Lung (tissue), 11 donors: ENCODE measurements at regions not wholly inside any gene's neighbourhood (a gene's known extent, or its start where the extent isn't known, plus 50 kb on each side); places are given as distances from the start of the nearest gene placed in this dataset.

Experiments used
- ATAC-seq: fragments of 200-7000 bp; cut with Tn5 transposase; one replicate; pipeline ENCODE4 v1.9.1; 2020; ENCODE audit warnings: moderate number of reproducible peaks; ENCODE audit not compliant: insufficient read depth, low FRiP score
- DNase-seq, 3 donors: peaks; one replicate each; pipeline ENCODE4 v3.0.0-alpha.2; 2013 to 2017
- H3K27ac ChIP-seq, 2 donors: one replicate each; pipeline ENCODE4 v1.5.1; 2013; ENCODE audit warnings: mild to moderate bottlenecking in 2 of 2, moderate library complexity in 2 of 2, control low read depth in 1 of 2, inconsistent platforms in 1 of 2, low read depth in 1 of 2, low read length in 1 of 2
- H3K27me3 ChIP-seq, 3 donors: one replicate each; pipeline ENCODE4 v1.5.1; 2013; ENCODE audit warnings: low read length in 2 of 3; ENCODE audit not compliant: control insufficient read depth in 3 of 3, insufficient read depth in 3 of 3
- H3K36me3 ChIP-seq, 4 donors: one replicate each; pipeline ENCODE4 v1.5.1; 2013; ENCODE audit warnings: low read length in 4 of 4, mild to moderate bottlenecking in 1 of 4, moderate library complexity in 1 of 4; ENCODE audit not compliant: control insufficient read depth in 4 of 4, insufficient read depth in 4 of 4
- H3K4me1 ChIP-seq, 5 donors: one replicate each; pipeline ENCODE4 v1.5.1; 2013; ENCODE audit warnings: low read length in 5 of 5, mild to moderate bottlenecking in 2 of 5, moderate library complexity in 1 of 5; ENCODE audit not compliant: control insufficient read depth in 5 of 5, insufficient read depth in 5 of 5
- H3K4me3 ChIP-seq: one replicate; pipeline ENCODE4 v1.5.1; 2013; ENCODE audit warnings: mild to moderate bottlenecking, control low read depth, moderate library complexity
- H3K9ac ChIP-seq, 2 donors: one replicate each; pipeline ENCODE4 v1.5.1; 2013; ENCODE audit warnings: low read length in 2 of 2, control low read depth in 1 of 2; ENCODE audit not compliant: insufficient read depth in 1 of 2
- H3K9me3 ChIP-seq, 4 donors: one replicate each; pipeline ENCODE4 v1.5.1; 2013; ENCODE audit warnings: low read length in 3 of 4, mild to moderate bottlenecking in 1 of 4, moderate library complexity in 1 of 4; ENCODE audit not compliant: control insufficient read depth in 4 of 4, insufficient read depth in 3 of 4
- WGBS, 2 donors: extraction: QIAGEN DNeasy Blood & Tissue Kit; methylation state at CpG; one replicate each; pipeline ENCODE4 v1.1.7; 2013; 5-methylcytosine and 5-hydroxymethylcytosine counted together
- TF ChIP-seq, protein P1 (sequence below): IDR thresholded peaks from 2 replicates; pipeline ENCODE4 v1.5.1; 2012; ENCODE audit warnings: mild to moderate bottlenecking; ENCODE audit errors: control extremely low read depth, extremely low read depth
- donor health status: control.
- donor health status: control.
- donor health status: Bipolar disorder and iron deficiency.
- donor health status: healthy.
- donor health status: DM: yes; HTN: yes; CAD: no.

DNA sequence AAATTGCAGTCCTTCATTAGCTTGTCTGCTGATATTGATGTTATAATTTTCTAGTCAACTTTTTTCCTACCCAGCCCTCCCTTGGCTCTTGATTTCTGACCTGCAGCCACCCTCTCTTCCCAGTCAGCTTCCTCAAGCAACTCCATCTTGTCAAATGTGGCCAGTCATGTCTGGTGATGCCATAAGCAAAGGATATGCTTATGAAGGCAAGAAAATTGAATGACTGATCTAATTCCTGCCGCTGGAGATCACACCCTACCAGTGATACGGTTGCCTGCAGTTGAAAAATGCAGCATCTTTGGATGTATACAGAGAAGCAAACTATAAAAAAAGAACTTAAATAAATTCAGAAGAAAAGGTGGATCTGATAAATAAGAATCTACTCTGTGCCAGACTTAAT lies 297.1 kb upstream of the DAB1 start:
- Histone ChIP-seq H3K27me3 (no peaks in the 10 kb centered on the region), H3K27ac (no peak overlapping the region), H3K4me1 (no peaks in the 10 kb centered on the region), H3K9ac (no peak overlapping the region), H3K36me3 (no peaks in the 10 kb centered on the region), H3K9me3 (no peaks in the 10 kb centered on the region), H3K4me3 (no peak overlapping the region)
- ATAC-seq (no peak), DNase-seq (no peak)
- 66 to 91% methylated on average over 2 of the region's 2 CpGs for WGBS, 2 donors
- TF ChIP-seq, protein P1, sequence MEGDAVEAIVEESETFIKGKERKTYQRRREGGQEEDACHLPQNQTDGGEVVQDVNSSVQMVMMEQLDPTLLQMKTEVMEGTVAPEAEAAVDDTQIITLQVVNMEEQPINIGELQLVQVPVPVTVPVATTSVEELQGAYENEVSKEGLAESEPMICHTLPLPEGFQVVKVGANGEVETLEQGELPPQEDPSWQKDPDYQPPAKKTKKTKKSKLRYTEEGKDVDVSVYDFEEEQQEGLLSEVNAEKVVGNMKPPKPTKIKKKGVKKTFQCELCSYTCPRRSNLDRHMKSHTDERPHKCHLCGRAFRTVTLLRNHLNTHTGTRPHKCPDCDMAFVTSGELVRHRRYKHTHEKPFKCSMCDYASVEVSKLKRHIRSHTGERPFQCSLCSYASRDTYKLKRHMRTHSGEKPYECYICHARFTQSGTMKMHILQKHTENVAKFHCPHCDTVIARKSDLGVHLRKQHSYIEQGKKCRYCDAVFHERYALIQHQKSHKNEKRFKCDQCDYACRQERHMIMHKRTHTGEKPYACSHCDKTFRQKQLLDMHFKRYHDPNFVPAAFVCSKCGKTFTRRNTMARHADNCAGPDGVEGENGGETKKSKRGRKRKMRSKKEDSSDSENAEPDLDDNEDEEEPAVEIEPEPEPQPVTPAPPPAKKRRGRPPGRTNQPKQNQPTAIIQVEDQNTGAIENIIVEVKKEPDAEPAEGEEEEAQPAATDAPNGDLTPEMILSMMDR = no peak

DNA sequence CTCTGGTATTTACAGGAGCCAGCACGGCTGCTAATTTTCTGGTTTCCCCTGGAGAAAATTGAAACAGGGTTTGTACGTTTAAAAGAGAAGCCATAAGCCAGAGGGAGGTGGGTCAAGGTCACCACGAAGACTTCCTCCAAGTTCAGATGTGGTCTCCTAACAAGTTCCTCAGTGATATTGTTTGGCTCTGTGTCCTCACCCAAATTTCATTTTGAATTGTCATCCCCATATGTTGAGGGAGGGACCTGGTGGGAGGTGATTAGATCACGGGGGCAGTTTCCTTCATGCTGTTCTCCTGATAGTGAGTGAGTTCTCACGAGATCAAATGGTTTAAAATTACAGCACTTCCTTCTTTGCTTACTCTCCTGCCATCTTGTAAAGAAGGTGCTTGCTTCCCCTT lies 295.4 kb upstream of the DAB1 start:
- Histone ChIP-seq H3K9ac (no peak overlapping the region), H3K4me1 (no peaks in the 10 kb centered on the region), H3K9me3 (no peaks in the 10 kb centered on the region), H3K36me3 (no peaks in the 10 kb centered on the region), H3K4me3 (no peak overlapping the region), H3K27me3 (no peaks in the 10 kb centered on the region), H3K27ac (no peak overlapping the region)
- 27 to 30% methylated on average over 5 of the region's 5 CpGs for WGBS, 2 donors
- no peak for DNase-seq
- ATAC-seq = no peak
- TF ChIP-seq, protein P1 = no peak

DNA sequence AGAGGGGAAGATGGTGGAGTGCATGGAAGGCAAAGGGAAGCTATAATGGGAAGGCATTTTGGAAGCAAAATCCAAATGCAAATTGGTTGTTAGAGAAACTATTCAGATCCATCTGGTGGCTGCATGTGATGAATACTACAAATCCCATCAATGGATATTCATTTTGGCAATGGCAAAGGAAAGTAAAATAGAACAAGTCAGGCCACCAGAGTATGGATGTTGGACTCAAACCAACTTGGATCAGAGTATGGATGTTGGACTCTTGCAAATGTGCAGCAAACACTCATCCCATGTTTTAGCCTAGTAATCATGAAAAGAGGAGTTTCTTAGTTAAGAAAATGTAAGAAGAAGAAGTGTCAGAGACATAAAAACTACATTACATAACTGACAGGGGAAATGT lies 289.6 kb upstream of the DAB1 start:
- TF ChIP-seq, protein P1 = no peak
- Histone ChIP-seq H3K4me3 (no peak overlapping the region), H3K27ac (no peak overlapping the region), H3K9me3 (no peaks in the 10 kb centered on the region), H3K36me3 (no peaks in the 10 kb centered on the region), H3K27me3 (no peaks in the 10 kb centered on the region), H3K4me1 (no peaks in the 10 kb centered on the region), H3K9ac (no peak overlapping the region)
- ATAC-seq = no peak
- peak in 1 of 3 donors; percentile 6 for DNase-seq

DNA sequence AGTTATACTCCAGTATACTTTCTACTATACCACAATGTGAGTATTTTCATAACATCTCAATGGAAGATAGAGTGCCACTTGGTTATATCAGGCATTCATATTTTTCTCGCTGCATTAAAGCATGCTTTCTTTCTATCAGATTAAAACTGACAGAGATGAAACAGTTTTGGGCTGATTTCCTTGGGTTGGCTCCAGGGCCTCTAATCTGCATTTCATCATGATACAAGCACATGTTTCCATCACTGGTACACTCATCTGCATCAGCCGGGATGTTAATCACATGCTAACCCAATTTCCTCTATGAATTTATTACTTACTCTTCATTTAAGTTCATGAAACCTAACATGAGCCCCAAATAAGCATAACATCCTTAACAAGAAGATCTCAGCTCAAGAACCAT lies 289.0 kb upstream of the DAB1 start:
- Histone ChIP-seq H3K36me3 (no peaks in the 10 kb centered on the region), H3K4me1 (no peaks in the 10 kb centered on the region), H3K27me3 (no peaks in the 10 kb centered on the region), H3K9me3 (peaks cover 0 to 2% (median 0%) of the 10 kb centered on the region in 4 donors), H3K4me3 (no peak overlapping the region), H3K9ac (no peak overlapping the region), H3K27ac (no peak overlapping the region)
- DNase-seq (peak in 1 of 3 donors; percentile 3), ATAC-seq (no peak)
- TF ChIP-seq, protein P1 = no peak
- WGBS, 2 donors = 89 to 91% methylated on average over 2 of the region's 2 CpGs
